Hematopoietic multipotent progenitor cell treated with erythropoietin and hydrocortisone succinate and interleukin-3 and kit ligand, for 4 days (in vitro differentiated cells): ENCODE measurements at regions not wholly inside any gene's neighbourhood (a gene's known extent, or its start where the extent isn't known, plus 50 kb on each side); places are given as distances from the start of the nearest gene placed in this dataset.

Source experiments
- DNase-seq: peaks from one replicate; pipeline ENCODE4 v3.0.0-alpha.2; 2015

DNA sequence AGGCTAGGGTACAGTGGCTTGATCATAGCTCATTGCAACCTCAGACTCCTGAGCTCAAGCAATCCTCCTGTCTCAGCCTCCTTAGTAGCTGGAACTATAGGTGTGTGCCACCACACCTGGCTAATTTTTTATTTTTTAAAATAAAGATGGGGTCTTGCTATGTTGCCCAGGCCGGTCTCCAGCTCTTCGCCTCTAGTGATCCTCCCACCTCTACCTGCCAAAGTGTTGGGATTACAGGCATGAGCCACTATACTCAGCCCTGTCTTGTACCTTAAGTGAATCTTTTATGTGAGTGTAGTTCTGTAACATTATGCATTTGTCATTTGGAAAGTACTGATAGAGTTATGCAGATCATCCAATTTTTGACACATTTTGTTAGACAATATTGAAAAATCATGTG lies 66.9 kb upstream of the C15orf39 start:
- DNase-seq: no peak

DNA sequence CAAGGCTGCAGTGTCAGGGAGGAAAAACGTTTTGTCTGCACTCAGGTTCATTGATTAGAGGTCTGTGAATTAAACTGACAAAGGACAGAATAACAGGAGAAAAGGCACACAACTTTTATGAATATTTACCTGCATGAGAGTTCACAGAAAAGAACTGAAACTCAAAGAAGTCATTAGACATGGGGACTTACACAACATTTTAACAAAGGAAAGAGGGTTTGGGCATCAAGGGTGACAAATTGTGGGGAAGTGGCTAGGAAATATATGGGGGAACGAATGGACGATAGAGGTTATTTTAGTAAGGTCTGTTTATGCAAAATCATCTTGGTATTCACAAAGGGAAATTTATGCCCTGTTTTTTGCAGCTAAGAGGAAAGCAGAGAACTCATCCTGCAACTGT lies 65.6 kb upstream of the C15orf39 start:
- no peak for DNase-seq

- no peak for DNase-seq
Observed at GRCh38 chr15:75136758-75137157, 64.9 kb upstream of the C15orf39 start.

- no peak for DNase-seq
Observed at GRCh38 chr15:75138016-75138999, 63.4 kb upstream of the C15orf39 start.

DNA sequence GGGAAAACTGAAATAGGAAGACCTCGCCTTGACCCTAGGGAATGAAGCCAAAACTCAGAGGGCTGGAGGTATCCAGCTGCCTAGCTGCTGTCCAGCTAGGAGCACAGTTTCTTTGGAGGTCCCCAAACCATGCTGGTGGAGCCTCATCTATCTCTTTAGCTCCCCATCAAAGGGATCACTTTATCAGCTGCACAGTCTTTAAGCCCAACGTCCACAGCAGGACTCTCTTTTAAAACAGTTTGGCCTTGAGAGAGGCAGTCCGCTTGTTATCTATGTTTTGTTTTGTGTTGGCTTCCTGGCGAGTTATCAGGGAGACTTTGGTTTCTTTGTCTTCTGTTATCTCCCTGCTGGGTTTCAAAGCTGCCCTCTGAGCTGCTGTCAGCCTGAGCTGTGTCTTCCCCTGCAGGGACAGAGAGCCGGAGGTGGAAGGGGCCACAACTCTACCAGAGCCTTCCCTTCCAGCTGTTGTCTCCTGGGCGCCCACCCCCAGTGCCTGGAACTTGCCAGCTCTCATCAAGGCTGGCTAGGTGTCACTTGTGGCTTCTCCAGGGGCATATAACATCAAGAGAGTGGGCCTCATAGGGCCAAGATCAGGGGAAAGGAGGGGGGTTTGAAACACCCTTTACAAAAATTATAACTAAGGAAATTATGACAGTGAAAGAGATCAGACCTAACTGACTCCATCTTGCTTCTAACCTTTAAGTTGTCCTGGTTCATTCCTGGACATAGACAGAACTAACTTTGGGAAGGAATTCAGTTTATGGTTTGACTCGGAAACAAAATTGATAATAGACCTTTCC lies 61.4 kb upstream of the C15orf39 start:
- peak; percentile 94 for DNase-seq

DNA sequence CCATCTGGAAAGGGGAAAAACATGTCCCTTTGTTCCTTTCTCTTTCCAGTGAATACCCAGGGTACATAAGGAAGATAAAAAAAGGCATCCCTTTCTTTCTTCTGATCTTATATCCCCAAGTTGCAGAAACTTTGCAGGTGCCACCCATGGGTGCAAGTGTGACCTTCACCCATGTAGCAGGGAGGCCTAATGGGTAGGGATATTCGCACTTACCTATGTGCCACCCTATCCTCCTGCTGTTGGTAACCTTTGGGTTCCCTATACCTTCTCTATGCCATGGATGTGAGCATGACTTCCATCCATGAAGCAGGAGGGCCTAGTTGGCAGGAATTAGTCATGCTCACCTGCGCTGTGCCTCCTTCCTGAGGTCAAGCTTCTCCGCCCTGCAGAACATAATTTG lies 59.2 kb upstream of the C15orf39 start:
- no peak for DNase-seq

GRCh38 chr15:75143738-75144334 lies 57.8 kb upstream of the C15orf39 start:
- DNase-seq: no peak

- DNase-seq: peak; percentile 61
Observed at GRCh38 chr15:75145027-75145841, 56.4 kb upstream of the C15orf39 start.

DNA sequence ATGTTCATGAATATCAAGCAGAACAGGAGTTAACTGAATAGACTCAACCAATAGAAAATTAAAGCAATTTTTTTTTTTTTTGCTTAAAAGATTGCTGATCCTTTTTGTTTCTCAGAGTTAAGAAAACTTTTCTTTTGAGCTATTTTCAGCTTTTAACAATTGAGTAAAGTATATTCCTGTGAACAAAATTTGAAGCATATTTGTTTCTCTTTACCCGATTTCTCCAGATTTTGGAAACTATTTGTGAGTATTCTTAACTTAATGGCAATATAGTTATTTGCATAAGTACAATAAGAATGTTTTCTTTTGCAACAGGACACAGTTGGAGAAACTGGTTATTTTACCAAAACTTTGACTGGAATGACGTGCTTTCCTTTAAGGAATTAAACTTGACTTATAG lies 53.4 kb upstream of the C15orf39 start:
- no peak for DNase-seq

DNA sequence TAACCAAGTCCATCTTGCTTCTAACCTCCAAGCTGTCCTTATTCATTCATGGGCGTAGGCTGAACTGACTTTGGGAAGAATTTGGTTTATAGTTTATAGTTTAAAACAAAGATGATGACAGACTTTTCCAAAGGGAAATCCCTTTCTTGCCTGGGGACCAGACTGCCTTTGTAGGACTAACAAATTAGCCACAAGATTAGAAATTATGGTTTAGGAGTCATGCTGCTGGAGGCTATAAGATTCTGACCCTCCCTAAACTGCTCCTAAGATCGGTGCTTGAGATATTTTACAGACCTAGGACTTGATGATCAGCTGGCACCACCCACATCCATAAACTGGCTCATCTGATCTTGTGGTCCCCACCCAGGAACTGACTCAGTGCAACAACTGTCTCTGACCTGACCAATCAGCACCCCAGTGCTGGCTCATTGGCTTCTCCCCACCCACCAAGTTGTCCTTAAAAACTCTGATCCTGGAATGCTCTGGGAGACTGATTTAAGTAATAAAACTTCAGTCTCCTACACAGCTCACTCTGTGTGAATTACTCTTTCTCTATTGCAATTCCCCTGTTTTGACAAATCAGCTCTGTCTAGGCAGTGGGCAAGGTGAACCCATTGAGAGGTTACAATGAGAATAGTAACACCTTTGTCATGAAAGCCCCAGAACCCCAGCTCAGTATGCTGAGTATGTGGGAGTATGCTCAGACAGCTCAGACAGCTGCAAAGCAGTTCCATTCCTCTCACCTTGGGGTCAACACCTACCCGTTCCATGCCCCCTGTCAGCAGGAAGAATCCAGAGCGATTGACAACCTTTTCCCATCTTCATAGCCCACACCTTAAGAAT lies 51.6 kb upstream of the C15orf39 start:
- DNase-seq: peak; percentile 67

- peak; percentile 65 for DNase-seq
Observed at GRCh38 chr15:75151214-75152128, 50.2 kb upstream of the C15orf39 start.
